NCI-H524 (cell line): ENCODE measurements at regions not wholly inside any gene's neighbourhood (a gene's known extent, or its start where the extent isn't known, plus 50 kb on each side); places are given as distances from the start of the nearest gene placed in this dataset.
A peak's percentile ranks its signal among the peaks of the same experiment; 100 is the strongest.
"Not testable (repeated sequence)": the region's sequence is repeated elsewhere in the genome, so short reads cannot be mapped to it uniquely, and the experiment has no call there.

Experiments
- DNase-seq, 2 experiments: peaks; one replicate each; lab custom pipeline; 2025; lab: John Stamatoyannopoulos, UW

DNA sequence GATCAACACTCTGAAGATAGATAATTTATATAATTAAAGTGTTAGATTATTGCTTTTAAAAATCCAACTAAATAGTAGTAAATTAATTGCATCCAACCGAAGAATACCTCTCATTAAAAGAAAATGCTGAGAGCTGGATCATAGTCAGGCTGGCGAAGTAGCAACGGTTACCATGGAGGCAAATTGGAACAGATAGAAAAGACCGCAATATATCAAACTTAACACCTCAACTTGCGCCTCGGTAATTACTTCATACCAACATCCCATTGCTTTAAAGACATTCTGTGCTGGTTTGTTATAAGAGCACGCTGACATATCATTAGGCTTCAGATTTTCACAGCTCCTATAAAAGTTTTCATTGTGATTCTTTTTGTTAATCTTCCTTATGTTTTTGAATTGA lies 183.8 kb upstream of the ZC3H15 start:
- DNase-seq = no peak

DNA sequence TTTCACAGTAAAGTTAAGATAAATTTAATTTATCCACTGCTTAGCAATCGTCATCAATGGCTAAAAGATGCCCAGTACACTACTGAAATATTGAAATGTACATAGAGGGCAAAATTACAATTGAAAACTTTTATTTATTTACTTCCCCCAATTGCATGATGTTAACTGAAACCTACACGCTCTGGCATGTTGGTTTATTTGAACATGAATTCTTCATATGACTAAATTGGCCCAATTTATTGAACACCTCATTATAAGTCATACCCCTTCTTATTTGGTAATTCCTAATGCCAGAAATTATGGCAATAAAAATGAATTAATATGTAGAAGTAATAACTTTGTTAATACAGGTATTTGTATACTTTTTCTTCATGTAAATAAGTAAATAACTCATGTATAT lies 183.0 kb upstream of the ZC3H15 start:
- DNase-seq = no peak

DNA sequence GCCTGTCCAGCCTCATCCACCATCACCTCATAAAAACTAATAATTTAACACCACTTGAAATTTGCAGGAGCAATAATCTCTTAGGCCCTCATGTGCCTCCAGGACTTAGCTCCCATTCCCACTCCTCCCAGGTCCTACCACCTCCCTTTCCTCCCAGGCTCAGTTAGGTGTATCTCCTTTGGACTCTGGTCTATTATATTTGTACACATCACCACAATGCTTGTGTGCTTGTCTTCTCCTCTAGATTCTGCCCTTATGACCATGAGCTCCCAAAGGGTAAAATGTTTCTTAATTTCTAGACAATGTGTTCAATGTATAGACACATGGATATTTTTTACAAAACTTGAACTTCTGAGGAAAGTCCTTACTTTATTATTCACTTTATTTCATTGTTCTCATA lies 182.0 kb upstream of the ZC3H15 start:
- no peak for DNase-seq

DNA sequence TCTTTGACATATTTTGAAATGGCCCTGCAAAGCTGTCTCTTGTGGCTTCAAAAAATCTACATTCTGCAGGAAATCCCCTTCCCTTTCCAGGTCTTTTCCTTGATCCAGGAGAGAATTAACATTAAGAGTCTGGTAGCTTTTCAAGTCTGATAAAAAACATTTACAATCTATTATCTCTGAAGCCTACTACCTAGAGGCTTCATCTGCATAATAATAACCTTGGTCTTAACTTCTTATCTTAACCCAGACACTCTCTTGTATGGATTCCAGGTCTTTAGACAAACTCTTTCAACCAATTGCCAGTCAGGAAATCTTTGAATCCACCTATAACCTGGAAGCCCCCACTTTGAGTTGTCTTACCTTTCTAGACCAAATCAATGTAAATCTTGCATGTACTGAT lies 179.3 kb upstream of the ZC3H15 start:
- no peak for DNase-seq

DNA sequence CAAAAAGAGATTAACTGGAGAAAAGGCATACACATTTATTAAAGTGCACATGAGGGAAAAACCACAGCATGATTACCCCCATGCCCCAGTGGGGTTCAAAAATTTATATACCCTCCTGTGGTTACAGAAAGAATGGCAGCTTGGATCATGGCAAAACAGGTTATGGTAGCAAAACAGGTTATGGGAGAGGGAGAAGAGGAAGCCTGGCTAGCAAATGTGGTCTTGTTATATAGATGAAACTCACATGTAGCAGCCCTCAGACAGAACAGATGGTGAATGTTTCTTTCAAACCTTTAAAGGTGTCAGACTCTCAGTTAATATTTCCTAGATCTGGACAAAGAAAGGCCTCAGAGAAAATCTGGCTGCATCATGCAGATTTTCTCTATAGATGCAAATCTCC lies 178.2 kb upstream of the ZC3H15 start:
- peak in 1 of 2 experiments; percentile 2 for DNase-seq

DNA sequence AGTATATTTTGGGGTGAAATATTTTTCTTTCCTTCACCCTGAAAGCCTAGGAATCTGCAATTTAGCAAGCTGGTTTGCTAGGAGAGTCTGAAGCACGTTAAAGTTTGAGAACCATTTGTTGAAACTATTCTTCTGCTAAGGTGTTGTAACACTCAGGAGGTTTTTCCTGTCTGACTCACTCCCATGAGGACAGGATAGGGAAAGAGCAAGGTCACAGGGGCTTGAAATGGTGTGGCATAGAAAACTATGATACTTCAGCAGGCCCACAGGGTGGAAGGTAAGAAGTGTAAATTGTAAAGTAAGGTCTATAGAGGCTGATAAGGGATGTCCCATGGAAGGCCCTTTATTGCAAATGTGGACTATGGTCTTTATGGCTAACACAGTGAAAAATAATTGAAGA lies 177.7 kb upstream of the ZC3H15 start:
- no peak for DNase-seq

DNA sequence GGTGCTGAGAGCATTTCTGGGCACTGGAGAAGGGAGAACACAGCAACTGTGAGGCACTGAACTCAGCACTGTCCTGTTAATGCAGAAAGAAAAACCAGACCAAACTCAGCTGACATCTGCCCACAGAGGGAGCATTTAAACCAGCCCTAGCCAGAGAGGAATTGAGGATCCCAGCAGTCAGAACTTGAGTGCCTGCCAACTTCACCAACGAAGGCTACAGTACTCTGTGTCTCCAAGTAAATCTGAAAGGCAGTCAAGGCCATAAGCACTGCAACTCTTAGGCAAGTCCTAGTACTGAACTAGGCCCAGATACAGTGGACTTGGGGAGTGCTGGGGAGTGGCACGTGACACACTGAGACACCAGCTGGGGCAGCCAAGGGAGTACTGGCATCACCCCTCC lies 176.2 kb upstream of the ZC3H15 start:
- DNase-seq = no peak

DNA sequence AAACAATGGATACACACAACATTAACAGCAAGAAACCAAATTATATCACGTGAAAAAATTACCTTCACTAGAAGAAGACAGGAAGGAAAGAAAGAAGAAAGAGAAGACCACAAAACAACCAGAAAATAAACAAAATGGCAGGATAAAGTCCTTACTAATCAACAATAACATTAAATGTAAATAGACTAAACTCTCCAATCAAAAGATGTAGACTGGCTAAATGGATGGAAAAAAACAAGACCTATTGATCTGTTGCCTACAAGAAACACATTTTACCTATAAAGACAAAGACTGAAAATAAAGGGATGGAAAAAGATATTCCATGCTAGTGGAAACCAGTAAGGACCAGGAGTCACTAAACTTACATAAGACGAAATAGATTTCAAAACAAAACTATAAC lies 167.0 kb upstream of the ZC3H15 start:
- DNase-seq = no peak

DNA sequence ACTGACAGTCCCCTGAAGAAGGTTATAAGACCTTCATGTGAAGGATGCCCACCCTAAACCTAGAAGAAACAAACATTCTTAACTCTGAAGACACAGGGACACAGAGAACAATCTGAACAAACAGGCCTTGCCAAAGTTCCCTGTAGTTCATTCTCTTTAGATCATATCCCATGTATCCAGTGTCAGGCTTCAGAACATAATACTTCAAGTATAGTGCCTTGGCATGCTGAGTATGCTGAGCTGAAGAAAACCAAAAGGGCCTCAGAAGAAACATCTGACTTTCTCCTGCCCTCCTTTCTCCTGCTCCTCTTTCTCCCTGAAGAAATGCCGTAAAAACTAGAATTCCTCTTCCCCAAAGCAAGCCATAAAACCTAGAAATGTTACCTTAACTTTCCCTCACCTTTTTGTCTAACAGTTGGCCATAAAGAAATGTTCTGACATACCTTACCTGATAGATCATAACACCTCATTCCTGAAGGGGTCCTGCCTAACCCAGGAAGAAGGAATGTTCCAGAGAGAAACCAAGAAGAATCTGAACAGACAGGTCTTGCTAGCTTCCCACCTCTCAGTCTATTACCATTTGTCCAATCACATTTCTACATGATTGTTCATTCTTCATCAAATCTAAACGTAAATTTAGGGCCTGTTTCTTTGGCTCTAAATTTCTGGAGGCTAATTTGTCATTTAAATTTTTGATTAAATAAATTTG lies 160.1 kb upstream of the ZC3H15 start:
- no peak for DNase-seq

DNA sequence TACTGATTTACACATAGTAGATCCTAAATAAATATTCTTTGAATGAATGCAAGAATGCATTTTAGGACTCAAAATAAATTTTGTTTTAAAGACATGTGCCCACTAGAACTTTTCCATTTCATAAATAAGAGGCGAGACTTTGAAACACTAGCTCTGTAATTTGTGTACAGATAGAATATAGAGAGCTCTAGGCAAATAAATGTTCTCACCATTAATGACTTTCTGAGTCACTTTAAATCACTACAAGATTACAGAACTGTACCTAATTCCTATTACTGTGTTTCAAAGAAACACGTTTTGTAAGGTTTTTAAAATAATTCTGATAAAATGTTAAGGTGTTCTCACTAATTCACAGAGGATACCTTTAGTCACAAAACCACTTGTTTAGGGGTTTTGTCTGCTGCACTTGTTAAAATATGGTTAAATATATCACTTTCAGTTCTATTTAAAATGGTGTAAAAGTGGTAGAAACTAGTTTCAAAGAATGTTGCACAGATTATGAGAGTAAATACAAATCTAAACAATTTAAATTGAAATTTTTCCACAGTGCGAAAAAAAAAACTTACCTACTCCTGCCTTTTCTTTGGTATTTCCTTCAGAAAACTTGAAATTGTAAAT lies 158.7 kb upstream of the ZC3H15 start:
- no peak for DNase-seq

DNA sequence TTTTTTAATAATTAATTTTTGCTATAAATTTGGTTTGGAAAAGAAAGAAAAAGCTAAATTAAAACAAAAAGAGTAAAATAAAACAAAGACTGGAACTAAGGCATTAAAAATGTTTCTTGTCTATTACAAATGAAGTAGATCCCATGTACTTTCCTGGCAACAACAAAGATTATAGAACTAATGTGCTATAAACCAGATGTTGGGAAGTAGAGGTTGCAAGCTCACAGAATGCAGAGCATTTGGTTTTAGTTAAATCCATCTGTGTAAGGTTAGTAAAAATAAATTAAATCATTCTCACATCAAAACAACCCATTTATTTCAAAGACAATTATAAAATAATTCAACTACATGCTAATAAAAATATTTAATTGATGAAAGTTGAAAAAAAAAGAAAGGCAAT lies 157.2 kb upstream of the ZC3H15 start:
- no peak for DNase-seq

DNA sequence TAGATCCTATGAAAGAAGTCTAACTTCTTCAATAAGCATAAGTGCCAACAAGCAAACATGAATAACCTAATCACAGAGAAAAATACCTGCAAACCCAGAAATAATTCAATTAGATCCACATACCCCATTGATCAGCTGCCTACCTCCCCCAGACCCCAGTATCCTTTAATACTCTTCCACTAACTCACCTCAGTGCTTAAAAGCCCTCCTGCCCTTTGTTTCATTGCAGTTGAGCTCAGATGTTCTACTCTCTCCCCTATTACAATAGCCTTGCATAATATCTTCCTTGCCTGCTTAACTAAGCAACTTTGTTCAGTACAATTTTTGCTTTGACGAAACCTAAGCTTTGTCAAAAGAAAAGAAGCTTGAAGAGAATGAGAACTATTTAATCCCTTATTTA lies 156.0 kb upstream of the ZC3H15 start:
- no peak for DNase-seq

DNA sequence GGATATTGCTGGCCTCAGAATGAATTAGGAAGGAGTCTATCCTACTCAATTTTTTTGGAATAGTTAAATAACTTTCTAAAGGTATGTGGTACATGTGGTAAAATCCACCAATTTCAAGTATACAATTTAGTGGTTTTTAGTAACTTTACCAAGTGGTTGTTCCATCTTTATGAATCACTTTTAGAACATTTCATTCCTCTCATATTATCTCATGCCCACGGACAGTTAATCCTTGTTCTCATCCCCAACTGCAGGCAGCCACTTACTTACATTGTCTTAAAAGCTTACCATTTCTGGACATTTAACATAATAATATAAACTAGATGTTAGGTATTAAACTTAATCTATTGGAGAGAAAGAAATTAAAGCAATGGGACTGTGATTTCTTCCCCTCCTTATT lies 146.3 kb upstream of the ZC3H15 start:
- DNase-seq = no peak

DNA sequence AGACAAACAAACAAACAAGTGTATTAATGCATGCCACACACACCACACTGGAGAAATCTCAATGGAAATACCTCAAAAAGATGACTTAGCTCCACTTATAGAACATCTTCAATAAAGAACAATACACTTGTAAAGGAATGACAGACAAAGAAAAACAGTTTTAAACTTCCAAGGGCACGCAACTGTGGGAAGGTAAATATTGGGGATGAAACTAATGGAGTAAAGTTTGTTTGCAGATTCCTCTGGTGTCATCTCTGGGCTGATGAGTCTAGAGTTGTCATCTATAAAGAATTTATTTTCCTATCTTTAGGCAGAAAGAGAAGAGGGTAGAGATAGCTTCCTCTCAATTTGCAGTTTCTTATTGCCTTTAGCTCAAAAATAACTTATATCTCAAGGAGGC lies 144.0 kb upstream of the ZC3H15 start:
- no peak for DNase-seq

DNA sequence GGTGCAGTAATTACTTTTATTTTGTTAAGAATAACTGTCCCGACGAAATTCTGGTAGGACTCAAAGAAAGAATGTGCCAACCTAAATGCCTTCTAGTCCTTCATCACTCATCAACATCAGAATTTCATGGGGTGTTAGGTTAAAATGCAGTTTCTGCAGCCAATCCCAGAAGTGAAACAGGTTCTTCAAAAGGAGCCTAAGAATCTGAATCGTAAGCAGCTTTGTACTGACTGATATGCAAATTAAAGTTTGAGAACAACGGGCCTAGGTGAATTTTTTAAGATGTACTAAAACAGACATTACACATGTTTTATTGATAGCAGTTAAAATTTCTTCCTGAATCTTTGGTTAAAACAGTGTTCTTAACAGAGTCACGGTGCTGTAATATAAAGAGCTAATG lies 140.3 kb upstream of the ZC3H15 start:
- no peak for DNase-seq

DNA sequence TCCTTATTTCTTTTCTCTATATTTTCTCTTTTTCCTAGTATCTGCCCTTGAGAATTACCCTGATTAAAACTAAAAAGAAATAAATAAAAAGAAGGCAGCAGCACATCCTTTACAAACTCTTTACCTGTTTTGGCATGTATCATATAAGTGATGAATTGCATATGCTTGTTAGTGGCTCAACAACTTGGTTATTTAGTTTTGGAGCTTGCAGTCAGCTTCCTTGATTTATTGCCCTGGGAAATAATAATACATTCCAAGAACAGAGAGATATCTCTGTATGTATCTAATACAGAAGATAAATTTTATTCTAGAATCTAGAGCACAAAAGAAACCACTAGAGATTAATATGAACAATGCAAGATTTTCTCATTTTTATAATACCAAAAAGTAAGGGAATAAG lies 139.8 kb upstream of the ZC3H15 start:
- no peak for DNase-seq

DNA sequence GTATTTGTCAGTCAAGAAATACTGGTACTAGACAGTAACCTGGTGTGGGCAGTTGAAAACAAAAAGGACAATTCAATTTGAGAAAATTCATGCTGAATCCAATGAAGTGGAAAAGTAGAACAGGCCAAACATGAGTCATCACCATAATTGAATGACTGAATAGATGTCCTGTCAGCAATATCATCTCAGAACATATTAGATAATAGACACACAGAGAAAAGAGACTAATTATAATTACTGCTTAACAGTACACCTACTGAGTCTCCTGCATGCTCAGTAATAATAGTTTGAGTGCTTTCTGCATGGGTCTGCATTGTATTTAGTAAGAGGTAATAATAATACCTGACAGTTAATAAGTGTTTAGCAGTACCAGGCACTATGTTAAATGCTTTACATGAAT lies 138.6 kb upstream of the ZC3H15 start:
- DNase-seq = no peak

DNA sequence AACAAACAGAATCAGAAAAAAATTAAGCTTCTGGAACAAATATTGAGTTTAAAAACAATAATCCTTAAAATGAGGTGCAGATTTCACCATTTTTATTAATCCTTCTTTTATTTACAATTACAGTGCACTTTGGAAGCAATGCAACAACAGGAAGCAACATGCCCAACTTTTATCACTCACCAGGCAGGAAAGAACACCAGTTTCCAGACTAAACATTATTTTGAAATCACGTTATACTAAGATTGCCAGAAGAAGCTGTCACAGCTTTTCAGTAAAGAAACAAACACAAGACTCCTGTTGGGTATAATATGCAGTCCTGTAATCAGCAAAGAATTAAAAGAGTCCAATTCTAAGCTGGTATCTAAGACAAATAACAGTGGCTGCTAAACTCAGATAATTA lies 137.9 kb upstream of the ZC3H15 start:
- no peak for DNase-seq

DNA sequence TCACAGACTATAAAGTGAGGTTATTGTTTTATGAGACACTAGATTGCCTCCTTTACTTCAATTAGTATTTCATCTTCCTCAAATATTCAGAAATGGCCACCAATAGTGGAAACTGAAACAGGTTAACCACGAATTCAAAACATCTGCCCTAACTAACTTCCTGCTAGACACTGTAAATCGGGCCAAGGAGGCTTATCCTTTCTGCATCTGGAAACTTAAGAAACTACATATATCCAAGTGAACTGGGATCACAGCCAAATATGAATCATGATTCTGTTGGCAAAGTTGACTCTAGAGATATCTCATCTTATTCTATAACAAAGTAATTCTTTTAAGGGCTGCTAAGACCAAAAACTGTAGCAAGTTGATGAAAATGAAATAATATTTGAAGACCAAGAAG lies 136.6 kb upstream of the ZC3H15 start:
- no peak for DNase-seq

DNA sequence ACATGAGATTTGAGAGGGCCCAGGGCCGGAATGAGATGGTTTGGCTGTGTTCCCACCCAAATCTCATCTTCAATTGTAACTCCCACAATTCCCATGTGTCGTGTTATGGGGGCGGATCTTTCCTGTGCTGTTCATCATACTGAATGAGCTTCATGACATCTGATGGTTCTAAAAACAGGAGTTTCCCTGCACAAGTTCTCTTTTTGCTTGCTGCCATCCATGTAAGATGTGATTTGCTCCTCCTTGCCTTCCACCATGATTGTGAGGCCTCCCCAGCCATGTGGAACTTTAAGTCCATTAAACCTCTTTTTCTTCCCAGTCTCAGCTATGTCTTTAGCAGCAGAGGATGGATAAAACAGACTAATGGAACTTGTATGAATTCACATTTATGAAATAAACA lies 131.9 kb upstream of the ZC3H15 start:
- DNase-seq = not testable (repeated sequence)

DNA sequence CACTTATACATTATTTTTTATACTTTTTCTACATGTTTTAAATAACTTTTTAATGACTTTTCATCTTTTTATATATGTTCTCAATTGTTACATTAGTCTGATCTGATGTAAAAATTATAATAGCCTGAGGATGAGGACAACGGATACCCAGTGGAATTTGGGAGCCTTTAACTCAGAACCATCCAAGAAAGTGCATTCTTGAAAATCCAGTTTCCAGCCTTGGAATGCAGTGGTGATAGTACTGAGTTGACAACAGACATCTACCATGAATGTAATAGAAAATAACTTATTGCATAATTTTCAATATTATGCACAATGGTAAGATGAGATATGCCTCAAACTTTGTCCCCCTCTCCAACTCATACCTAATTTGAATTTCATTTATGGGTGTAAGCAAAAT lies 120.7 kb upstream of the ZC3H15 start:
- DNase-seq = no peak

DNA sequence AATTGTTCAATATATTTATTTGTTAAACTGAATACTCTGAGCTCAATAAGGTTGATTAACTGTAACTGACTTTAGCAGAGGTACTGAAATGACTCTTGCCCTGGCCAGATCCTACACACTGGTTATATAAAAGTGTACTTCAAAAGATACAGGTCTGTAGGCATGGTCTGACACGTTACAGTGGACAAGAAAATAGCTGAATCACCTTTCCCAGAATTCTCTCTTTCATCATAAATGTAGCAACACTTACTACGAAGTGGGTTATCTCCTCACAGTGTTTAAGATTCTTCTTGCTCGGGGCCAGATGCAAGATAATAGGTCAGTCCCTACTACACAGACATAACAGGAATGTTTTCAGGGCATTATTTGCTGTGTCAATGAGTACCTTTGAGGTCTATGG lies 107.0 kb upstream of the ZC3H15 start:
- no peak for DNase-seq

DNA sequence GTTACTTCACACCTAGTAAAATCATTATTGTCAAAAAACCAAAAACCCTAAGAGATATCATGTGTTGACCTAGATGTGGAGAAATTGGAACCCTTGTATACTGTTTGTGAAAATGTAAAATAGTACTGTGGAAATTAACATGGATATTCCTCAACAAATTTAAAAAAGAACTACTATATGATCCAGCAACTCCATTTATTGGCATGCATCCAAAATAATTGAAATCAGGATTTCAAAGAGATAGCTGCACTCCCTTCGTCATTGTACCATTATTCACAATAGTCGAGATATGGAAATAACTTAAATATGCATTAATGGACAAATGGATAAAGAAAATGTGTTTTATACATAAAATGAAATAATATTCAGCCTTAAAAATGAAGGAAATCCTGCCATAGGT lies 105.3 kb upstream of the ZC3H15 start:
- no peak for DNase-seq

DNA sequence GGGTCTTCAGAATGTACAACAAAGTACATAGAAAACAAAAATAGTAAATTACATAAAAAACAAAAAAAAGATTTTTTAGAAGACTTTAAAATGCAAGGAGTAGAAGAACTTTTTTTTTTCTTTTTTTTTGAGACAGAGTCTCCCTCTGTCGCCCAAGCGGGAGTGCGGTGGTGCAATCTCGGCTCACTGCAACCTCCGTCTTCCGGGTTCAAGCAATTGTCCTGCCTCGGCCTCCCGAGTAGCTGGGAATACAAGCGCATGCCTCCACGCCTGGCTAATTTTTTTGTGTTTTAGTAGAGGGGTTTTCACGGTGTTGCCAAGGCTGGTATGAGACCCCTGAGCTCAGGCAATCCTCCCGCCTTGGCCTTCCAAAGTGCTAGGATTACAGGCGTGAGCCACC lies 104.5 kb upstream of the ZC3H15 start:
- DNase-seq = no peak
